PC-3 (cell line): ENCODE measurements at regions not wholly inside any gene's neighbourhood (a gene's known extent, or its start where the extent isn't known, plus 50 kb on each side); places are given as distances from the start of the nearest gene placed in this dataset.

ENCODE experiments used
- EZH2 ChIP-seq: fragments of 300-600 bp; sonication (generic); IDR thresholded peaks from one replicate; pipeline ENCODE4 v1.6.1; 2017; ENCODE audit warnings: antibody characterized with exemption, mild to moderate bottlenecking, low read length; ENCODE audit not compliant: unreplicated experiment
- EZH2phosphoT487 ChIP-seq: fragments of 300-600 bp; sonication (generic); IDR thresholded peaks from 2 replicates; pipeline ENCODE4 v1.6.1; 2018; ENCODE audit warnings: mild to moderate bottlenecking, antibody characterized with exemption, low read length, borderline replicate concordance

DNA sequence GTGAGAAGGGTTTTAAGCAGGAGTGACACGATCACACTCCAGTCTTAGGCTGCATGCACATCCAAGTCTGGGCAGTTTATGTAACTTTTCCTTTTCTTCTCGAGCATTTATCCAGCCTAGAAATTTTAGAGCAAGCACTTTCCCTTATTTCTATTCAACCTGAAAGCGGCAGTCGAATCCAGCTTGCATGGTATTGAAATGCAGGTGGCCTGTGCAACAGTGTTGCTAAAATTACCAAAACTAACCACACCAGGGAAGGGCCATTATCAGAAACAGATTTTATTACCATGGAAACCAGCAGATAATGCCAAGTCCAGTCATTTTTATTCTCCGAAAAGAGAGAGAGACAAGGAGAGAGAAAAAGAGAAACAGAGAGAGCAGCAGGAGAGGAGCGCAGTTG lies 179.9 kb upstream of the ZC3H12A start:
- no peak for TF ChIP-seq EZH2phosphoT487
- TF ChIP-seq EZH2, result no peak
